Peyer's patch (tissue), 4 donors: ENCODE measurements at regions not wholly inside any gene's neighbourhood (a gene's known extent, or its start where the extent isn't known, plus 50 kb on each side); places are given as distances from the start of the nearest gene placed in this dataset.
"Not testable (repeated sequence)": the region's sequence is repeated elsewhere in the genome, so short reads cannot be mapped to it uniquely, and the experiment has no call there.

Source experiments
- DNase-seq, 3 donors: peaks; one replicate each; pipeline ENCODE4 v3.0.0-alpha.2; 2017 to 2019
- H3K27ac ChIP-seq, 4 donors: fragments of 200-600 bp; sonication (generic); one replicate each; pipeline ENCODE4 v1.5.1; 2016 to 2019
- H3K27me3 ChIP-seq, 2 donors: fragments of 200-600 bp; sonication (generic); one replicate each; pipeline ENCODE4 v1.5.1; 2019
- H3K36me3 ChIP-seq, 3 donors: fragments of 200-600 bp; sonication (generic); one replicate each; pipeline ENCODE4 v1.5.1; 2016 to 2019
- H3K4me1 ChIP-seq, 4 donors: fragments of 200-600 bp; sonication (generic); one replicate each; pipeline ENCODE4 v1.5.1; 2016 to 2019
- H3K4me3 ChIP-seq, 4 donors: fragments of 200-600 bp; sonication (generic); 1 replicate in 3 of 4; 2 replicates in 1 of 4; pipeline ENCODE4 v1.5.1; 2016 to 2019; ENCODE audit warnings: mild to moderate bottlenecking in 1 of 4
- H3K9me3 ChIP-seq, 4 donors: fragments of 200-600 bp; sonication (generic); one replicate each; pipeline ENCODE4 v1.5.1; 2016 to 2019; ENCODE audit warnings: mild to moderate bottlenecking in 1 of 4
- CTCF ChIP-seq, 6 experiments: fragments of 450-650 bp in 4 of 6; fragments of 200-600 bp in 2 of 6; sonication (generic) in 1 of 6; IDR thresholded peaks; one replicate each; pipeline ENCODE4 v1.5.1; 2017 to 2019; ENCODE audit warnings: antibody characterized with exemption in 6 of 6, mild to moderate bottlenecking in 3 of 6, moderate library complexity in 1 of 6
- POLR2A ChIP-seq, 2 donors: fragments of 450-650 bp; IDR thresholded peaks; one replicate each; pipeline ENCODE4 v1.5.1; 2017; ENCODE audit warnings: antibody characterized with exemption in 2 of 2, mild to moderate bottlenecking in 2 of 2, moderate library complexity in 2 of 2

GRCh38 chr11:101786421-101786820 lies 128.4 kb upstream of the CEP126 start:
- TF ChIP-seq POLR2A (IDR thresholded peaks at IDR 0.05) (no peak), CTCF (IDR thresholded peaks at IDR 0.05) (no peak)
- Histone ChIP-seq H3K4me1 (no peaks in the 10 kb centered on the region), H3K9me3 (no peaks in the 10 kb centered on the region), H3K27ac (no peak overlapping the region), H3K36me3 (no peaks in the 10 kb centered on the region), H3K4me3 (no peak overlapping the region), H3K27me3 (no peaks in the 10 kb centered on the region)
- DNase-seq = no peak

- H3K4me1 ChIP-seq, H3K4me3 ChIP-seq, H3K27me3 ChIP-seq, H3K9me3 ChIP-seq, DNase-seq, H3K27ac ChIP-seq, H3K36me3 ChIP-seq: not testable (repeated sequence)
These were observed 135.6 kb upstream of the CEP126 start for GRCh38 chr11:101779167-101779566.

- H3K9me3 ChIP-seq = peaks cover 0 to 8% (median 0%) of the 10 kb centered on the region in 4 donors
- TF ChIP-seq CTCF (IDR thresholded peaks at IDR 0.05) (no peak), POLR2A (IDR thresholded peaks at IDR 0.05) (no peak)
- H3K4me1 ChIP-seq = no peaks in the 10 kb centered on the region
- H3K27ac ChIP-seq = no peak overlapping the region
- no peak overlapping the region for H3K4me3 ChIP-seq
- no peaks in the 10 kb centered on the region for H3K27me3 ChIP-seq
- H3K36me3 ChIP-seq = no peaks in the 10 kb centered on the region
- DNase-seq = no peak
These were observed 137.3 kb upstream of the CEP126 start for GRCh38 chr11:101777476-101777875.

GRCh38 chr11:101775033-101775432 lies 139.8 kb upstream of the CEP126 start:
- DNase-seq = no peak
- H3K27me3 ChIP-seq = no peaks in the 10 kb centered on the region
- no peak overlapping the region for H3K27ac ChIP-seq
- H3K4me3 ChIP-seq = no peak overlapping the region
- no peaks in the 10 kb centered on the region for H3K36me3 ChIP-seq
- peaks cover 0 to 6% (median 0%) of the 10 kb centered on the region in 4 donors for H3K9me3 ChIP-seq
- TF ChIP-seq POLR2A (IDR thresholded peaks at IDR 0.05) (no peak), CTCF (IDR thresholded peaks at IDR 0.05) (no peak)
- H3K4me1 ChIP-seq = no peaks in the 10 kb centered on the region

- H3K9me3 ChIP-seq = no peaks in the 10 kb centered on the region
- H3K27me3 ChIP-seq = no peaks in the 10 kb centered on the region
- H3K27ac ChIP-seq = no peak overlapping the region
- TF ChIP-seq POLR2A (IDR thresholded peaks at IDR 0.05) = no peak
- TF ChIP-seq CTCF (IDR thresholded peaks at IDR 0.05) = no peak
- H3K36me3 ChIP-seq = no peaks in the 10 kb centered on the region
- H3K4me1 ChIP-seq = no peaks in the 10 kb centered on the region
- DNase-seq = no peak
- H3K4me3 ChIP-seq = no peak overlapping the region
These were observed 144.2 kb upstream of the CEP126 start for GRCh38 chr11:101770648-101771047.

GRCh38 chr11:101765932-101766331 lies 148.9 kb upstream of the CEP126 start:
- Histone ChIP-seq H3K4me1 (no peaks in the 10 kb centered on the region), H3K9me3 (no peaks in the 10 kb centered on the region), H3K27ac (no peak overlapping the region), H3K27me3 (no peaks in the 10 kb centered on the region), H3K36me3 (no peaks in the 10 kb centered on the region), H3K4me3 (no peak overlapping the region)
- no peak for DNase-seq
- TF ChIP-seq CTCF (IDR thresholded peaks at IDR 0.05) (no peak), POLR2A (IDR thresholded peaks at IDR 0.05) (no peak)
